ENCODE measurements at regions not wholly inside any gene's neighbourhood (a gene's known extent, or its start where the extent isn't known, plus 50 kb on each side); places are given as distances from the start of the nearest gene placed in this dataset.

GRCh38 chr3:167113035-167113830, 266.9 kb downstream of the ZBBX start:
- Histone ChIP-seq H3K9ac (no peak overlapping the region), H3K9me3 (ENCODE audit: low read depth) (no peaks in the 10 kb centered on the region), H3K36me3 (no peaks in the 10 kb centered on the region), H4K20me1 (ENCODE audit: low read depth) (no peaks in the 10 kb centered on the region), H3F3A (ENCODE audit: low read depth) (no peaks in the 10 kb centered on the region), H2AFZ (replicated peaks) (peak overlapping the region; percentile 44), H3K4me2 (no peak overlapping the region), H3K79me2 (ENCODE audit: low read depth) (no peaks in the 10 kb centered on the region), H3K27ac (no peak overlapping the region), H3K4me3 (no peak overlapping the region), H3K4me1 (peaks cover 6% of the 10 kb centered on the region), H3K27me3 (no peaks in the 10 kb centered on the region)
- Mint-ChIP-seq H3K4me3 (no peak overlapping the region), H3K9me3 (peaks cover 4% of the 10 kb centered on the region), H3K27ac (peak overlapping the region; percentile 75), H3K4me1 (peaks cover 30% of the 10 kb centered on the region), H3K27me3 (ENCODE audit: insufficient read depth, low read depth) (no peaks in the 10 kb centered on the region), H3K36me3 (no peaks in the 10 kb centered on the region)
- peak; percentile 32 for DNase-seq (ENCODE audit: low spot score)
- TF ChIP-seq EZH2 (IDR thresholded peaks at IDR 0.05) (no peak), EZH2phosphoT487 (IDR thresholded peaks at IDR 0.05) (no peak), CTCF (IDR thresholded peaks at IDR 0.05) (no peak)

- Histone ChIP-seq H3K4me1 (peaks cover 6% of the 10 kb centered on the region), H3K4me2 (no peak overlapping the region), H4K20me1 (ENCODE audit: low read depth) (no peaks in the 10 kb centered on the region), H3K9ac (no peak overlapping the region), H3K27ac (no peak overlapping the region), H3K79me2 (ENCODE audit: low read depth) (no peaks in the 10 kb centered on the region), H3K36me3 (no peaks in the 10 kb centered on the region), H3K27me3 (no peaks in the 10 kb centered on the region), H3K4me3 (no peak overlapping the region), H3F3A (ENCODE audit: low read depth) (no peaks in the 10 kb centered on the region), H2AFZ (replicated peaks) (no peak overlapping the region), H3K9me3 (ENCODE audit: low read depth) (no peaks in the 10 kb centered on the region)
- DNase-seq (ENCODE audit: low spot score): peak; percentile 11
- H3K9me3 Mint-ChIP-seq: peaks cover 4% of the 10 kb centered on the region
- H3K4me1 Mint-ChIP-seq: peaks cover 30% of the 10 kb centered on the region
- no peaks in the 10 kb centered on the region for H3K36me3 Mint-ChIP-seq
- TF ChIP-seq CTCF (IDR thresholded peaks at IDR 0.05): no peak
- TF ChIP-seq EZH2phosphoT487 (IDR thresholded peaks at IDR 0.05): no peak
- no peak for TF ChIP-seq EZH2 (IDR thresholded peaks at IDR 0.05)
- peak overlapping the region; percentile 44 for H3K27ac Mint-ChIP-seq
- no peak overlapping the region for H3K4me3 Mint-ChIP-seq
- H3K27me3 Mint-ChIP-seq (ENCODE audit: insufficient read depth, low read depth): no peaks in the 10 kb centered on the region
Measured at GRCh38 chr3:167110901-167111300, 269.2 kb downstream of the ZBBX start.

GRCh38 chr3:167109746-167110145, 270.4 kb downstream of the ZBBX start:
- H3K27me3 ChIP-seq: no peaks in the 10 kb centered on the region
- H3K4me1 ChIP-seq: peaks cover 6% of the 10 kb centered on the region
- TF ChIP-seq EZH2phosphoT487 (IDR thresholded peaks at IDR 0.05) (no peak), EZH2 (IDR thresholded peaks at IDR 0.05) (no peak), CTCF (IDR thresholded peaks at IDR 0.05) (no peak)
- H4K20me1 ChIP-seq (ENCODE audit: low read depth): no peaks in the 10 kb centered on the region
- no peaks in the 10 kb centered on the region for H3F3A ChIP-seq (ENCODE audit: low read depth)
- Mint-ChIP-seq H3K27ac (no peak overlapping the region), H3K36me3 (no peaks in the 10 kb centered on the region), H3K4me1 (peaks cover 30% of the 10 kb centered on the region), H3K4me3 (no peak overlapping the region), H3K27me3 (ENCODE audit: insufficient read depth, low read depth) (no peaks in the 10 kb centered on the region), H3K9me3 (peaks cover 2% of the 10 kb centered on the region)
- H3K36me3 ChIP-seq: no peaks in the 10 kb centered on the region
- H3K9ac ChIP-seq: no peak overlapping the region
- H3K27ac ChIP-seq: no peak overlapping the region
- no peak overlapping the region for H2AFZ ChIP-seq (replicated peaks)
- DNase-seq (ENCODE audit: low spot score): no peak
- no peaks in the 10 kb centered on the region for H3K9me3 ChIP-seq (ENCODE audit: low read depth)
- H3K79me2 ChIP-seq (ENCODE audit: low read depth): no peaks in the 10 kb centered on the region
- no peak overlapping the region for H3K4me2 ChIP-seq
- no peak overlapping the region for H3K4me3 ChIP-seq
